HEK293 (cell line): ENCODE measurements at regions not wholly inside any gene's neighbourhood (a gene's known extent, or its start where the extent isn't known, plus 50 kb on each side); places are given as distances from the start of the nearest gene placed in this dataset.

ENCODE experiments used
- CTCF ChIP-seq: fragments of 450-650 bp; formaldehyde crosslinking; IDR thresholded peaks from 2 replicates; pipeline ENCODE4 v1.5.1; 2016; ENCODE audit warnings: missing biosample characterization, missing genetic modification characterization
- HIC1 ChIP-seq: fragments of 450-650 bp; formaldehyde crosslinking; IDR thresholded peaks from 2 replicates; pipeline ENCODE4 v1.5.1; 2016; ENCODE audit warnings: missing biosample characterization, missing genetic modification characterization
- REST ChIP-seq: fragments of 450-650 bp; formaldehyde crosslinking; IDR thresholded peaks from 2 replicates; pipeline ENCODE4 v1.5.1; 2016; ENCODE audit warnings: missing biosample characterization, missing genetic modification characterization
- SETDB1 ChIP-seq: IDR thresholded peaks from one replicate; pipeline ENCODE4 v1.6.1; 2017; ENCODE audit warnings: mild to moderate bottlenecking, low read length, moderate library complexity, mixed read lengths; ENCODE audit not compliant: insufficient read length
- ZBTB17 ChIP-seq: fragments of 450-650 bp; formaldehyde crosslinking; IDR thresholded peaks from 2 replicates; pipeline ENCODE4 v1.5.1; 2016; ENCODE audit warnings: missing biosample characterization, missing genetic modification characterization
- ZBTB21 ChIP-seq: fragments of 450-650 bp; formaldehyde crosslinking; IDR thresholded peaks from 2 replicates; pipeline ENCODE4 v1.5.1; 2017; ENCODE audit warnings: missing biosample characterization, missing genetic modification characterization
- ZEB2 ChIP-seq: fragments of 450-650 bp; formaldehyde crosslinking; IDR thresholded peaks from 2 replicates; pipeline ENCODE4 v1.5.1; 2016; ENCODE audit warnings: missing biosample characterization, missing genetic modification characterization
- ZNF138 ChIP-seq: fragments of 450-650 bp; formaldehyde crosslinking; IDR thresholded peaks from 2 replicates; pipeline ENCODE4 v1.5.1; 2016; ENCODE audit warnings: missing biosample characterization, missing genetic modification characterization, borderline replicate concordance
- ZNF184 ChIP-seq: fragments of 450-650 bp; IDR thresholded peaks from 2 replicates; pipeline ENCODE4 v1.5.1; 2018; ENCODE audit warnings: missing biosample characterization, mild to moderate bottlenecking, missing genetic modification characterization
- ZNF274 ChIP-seq, 2 experiments: fragments of 200-500 bp in 1 of 2; fragments of 450-650 bp in 1 of 2; sonication (Bioruptor generic) in 1 of 2; formaldehyde crosslinking in 1 of 2; IDR thresholded peaks; 2 replicates each; pipeline versions ENCODE4 v1.5.1 to v1.6.1; 2014 to 2016; ENCODE audit warnings: borderline replicate concordance in 1 of 2, inconsistent platforms in 1 of 2, low read length in 1 of 2, missing biosample characterization in 1 of 2, missing genetic modification characterization in 1 of 2
- ZNF398 ChIP-seq: fragments of 450-650 bp; formaldehyde crosslinking; IDR thresholded peaks from 2 replicates; pipeline ENCODE4 v1.5.1; 2017; ENCODE audit warnings: missing biosample characterization, missing genetic modification characterization
- ZNF600 ChIP-seq: fragments of 450-650 bp; formaldehyde crosslinking; IDR thresholded peaks from 2 replicates; pipeline ENCODE4 v1.5.1; 2016; ENCODE audit warnings: missing biosample characterization, missing genetic modification characterization
- ZNF670 ChIP-seq: fragments of 450-650 bp; formaldehyde crosslinking; IDR thresholded peaks from 2 replicates; pipeline ENCODE4 v1.5.1; 2016; ENCODE audit warnings: missing biosample characterization, missing genetic modification characterization, low read depth

- TF ChIP-seq ZNF184 (no peak), ZNF138 (tag by site-specific recombination) (no peak), REST (tag by site-specific recombination) (no peak), ZBTB21 (no peak), ZBTB17 (tag by site-specific recombination) (no peak), CTCF (tag by site-specific recombination) (no peak), ZNF670 (tag by site-specific recombination) (no peak), ZNF274 (IDR thresholded peaks at IDR 0.05; ENCODE audit: low read length) (no peak), ZNF274 (tag by site-specific recombination; IDR thresholded peaks at IDR 0.05; ENCODE audit: borderline replicate concordance) (no peak), ZNF398 (no peak), SETDB1 (no peak), ZEB2 (no peak), ZNF600 (tag by site-specific recombination) (no peak), HIC1 (tag by site-specific recombination) (no peak)
Observed at GRCh38 chr14:55500219-55500701, 59.8 kb upstream of the TBPL2 start.
